ENCODE measurements at regions not wholly inside any gene's neighbourhood (a gene's known extent, or its start where the extent isn't known, plus 50 kb on each side); places are given as distances from the start of the nearest gene placed in this dataset.
A peak's percentile ranks its signal among the peaks of the same experiment; 100 is the strongest.
"Not testable (repeated sequence)": the region's sequence is repeated elsewhere in the genome, so short reads cannot be mapped to it uniquely, and the experiment has no call there.

- H3K9me3 ChIP-seq, result no peaks in the 10 kb centered on the region
- no peaks in the 10 kb centered on the region for H3K4me1 ChIP-seq
- no peaks in the 10 kb centered on the region for H3K27me3 ChIP-seq
- intact Hi-C loops (cut with DNase I; ENCODE audit: low total_unique reads), result no loop called here
- no peak overlapping the region for H3K27ac ChIP-seq
- WGBS, 2 donors, result 55 to 68% methylated on average over 4 to 5 of the region's 5 CpGs
- H3K36me3 ChIP-seq (ENCODE audit: low read depth, missing control alignments), result no peaks in the 10 kb centered on the region
- no peak for DNase-seq
- TF ChIP-seq CTCF (IDR thresholded peaks at IDR 0.05) (no peak), POLR2A (IDR thresholded peaks at IDR 0.05) (no peak)
- no peak overlapping the region for H3K4me3 ChIP-seq
Observed at GRCh38 chr1:170426596-170426995, 105.4 kb upstream of the GORAB start.

- intact Hi-C loops (cut with DNase I; ENCODE audit: low total_unique reads); H3K9me3 ChIP-seq; H3K27me3 ChIP-seq; DNase-seq; H3K36me3 ChIP-seq (ENCODE audit: low read depth, missing control alignments); H3K4me1 ChIP-seq; H3K4me3 ChIP-seq; H3K27ac ChIP-seq: not testable (repeated sequence)
- WGBS, 2 donors, result 90% methylated on average over 1 of the region's 1 CpG; no CpG with 5 or more reads in 1 of the 2 donors
Observed at GRCh38 chr1:170427002-170427401, 105.0 kb upstream of the GORAB start.

- intact Hi-C loops (cut with DNase I; ENCODE audit: low total_unique reads), result no loop called here
- WGBS, 2 donors, result 68 to 80% methylated on average over 3 of the region's 3 CpGs
- no peaks in the 10 kb centered on the region for H3K36me3 ChIP-seq (ENCODE audit: low read depth, missing control alignments)
- no peak overlapping the region for H3K27ac ChIP-seq
- H3K27me3 ChIP-seq, result no peaks in the 10 kb centered on the region
- no peak for DNase-seq
- TF ChIP-seq POLR2A (IDR thresholded peaks at IDR 0.05) (no peak), CTCF (IDR thresholded peaks at IDR 0.05) (no peak)
- no peak overlapping the region for H3K4me3 ChIP-seq
- H3K9me3 ChIP-seq, result no peaks in the 10 kb centered on the region
- no peaks in the 10 kb centered on the region for H3K4me1 ChIP-seq
Observed at GRCh38 chr1:170436928-170437327, 95.0 kb upstream of the GORAB start.

- H3K27me3 ChIP-seq, result no peaks in the 10 kb centered on the region
- 55 to 84% methylated on average over 3 of the region's 3 CpGs for WGBS, 2 donors
- DNase-seq, result no peak
- intact Hi-C loops (cut with DNase I; ENCODE audit: low total_unique reads), result no loop called here
- H3K27ac ChIP-seq, result no peak overlapping the region
- H3K9me3 ChIP-seq, result no peaks in the 10 kb centered on the region
- TF ChIP-seq POLR2A (IDR thresholded peaks at IDR 0.05) (no peak), CTCF (IDR thresholded peaks at IDR 0.05) (no peak)
- no peaks in the 10 kb centered on the region for H3K36me3 ChIP-seq (ENCODE audit: low read depth, missing control alignments)
- H3K4me3 ChIP-seq, result no peak overlapping the region
- H3K4me1 ChIP-seq, result no peaks in the 10 kb centered on the region
Observed at GRCh38 chr1:170445096-170445495, 86.9 kb upstream of the GORAB start.

- TF ChIP-seq POLR2A (IDR thresholded peaks at IDR 0.05), result no peak
- TF ChIP-seq CTCF (IDR thresholded peaks at IDR 0.05), result no peak
- Histone ChIP-seq H3K27ac (no peak overlapping the region), H3K27me3 (no peaks in the 10 kb centered on the region), H3K4me3 (no peak overlapping the region), H3K4me1 (no peaks in the 10 kb centered on the region), H3K9me3 (no peaks in the 10 kb centered on the region), H3K36me3 (ENCODE audit: low read depth, missing control alignments) (no peaks in the 10 kb centered on the region)
- DNase-seq, result no peak
- intact Hi-C loops (cut with DNase I; ENCODE audit: low total_unique reads), result no loop called here
Observed at GRCh38 chr1:170448661-170449158, 83.3 kb upstream of the GORAB start.

GRCh38 chr1:170457325-170458050 lies 74.5 kb upstream of the GORAB start:
- H3K27me3 ChIP-seq; H3K4me3 ChIP-seq; H3K4me1 ChIP-seq; H3K27ac ChIP-seq; H3K36me3 ChIP-seq (ENCODE audit: low read depth, missing control alignments); intact Hi-C loops (cut with DNase I; ENCODE audit: low total_unique reads); H3K9me3 ChIP-seq: not testable (repeated sequence)
- DNase-seq, result peak; percentile 34
- 70 to 89% methylated on average over 2 to 5 of the region's 5 CpGs for WGBS, 2 donors
